ENCODE measurements at regions not wholly inside any gene's neighbourhood (a gene's known extent, or its start where the extent isn't known, plus 50 kb on each side); places are given as distances from the start of the nearest gene placed in this dataset.

- no peak for TF ChIP-seq ZC3H10 (CRISPR knock-in tag; IDR thresholded peaks at IDR 0.05)
- TF ChIP-seq BACH2 (CRISPR knock-in tag; IDR thresholded peaks at IDR 0.05; ENCODE audit: borderline replicate concordance), result no peak
- TF ChIP-seq ZNF8 (CRISPR knock-in tag; IDR thresholded peaks at IDR 0.05), result no peak
- no peak for TF ChIP-seq TSHZ2 (CRISPR knock-in tag; IDR thresholded peaks at IDR 0.05)
- no peak for TF ChIP-seq OSR1 (CRISPR knock-in tag; IDR thresholded peaks at IDR 0.05)
- no peak for TF ChIP-seq ESRRG (CRISPR knock-in tag; IDR thresholded peaks at IDR 0.05)
- no peak for TF ChIP-seq TOX (CRISPR knock-in tag; IDR thresholded peaks at IDR 0.05; ENCODE audit: borderline replicate concordance)
- no peak for TF ChIP-seq ZNF70 (CRISPR knock-in tag; IDR thresholded peaks at IDR 0.05)
Measured at GRCh38 chr20:46810448-46811223, 84.0 kb upstream of the EYA2 start.
